NAMALWA (cell line): ENCODE measurements at regions not wholly inside any gene's neighbourhood (a gene's known extent, or its start where the extent isn't known, plus 50 kb on each side); places are given as distances from the start of the nearest gene placed in this dataset.
"Not testable (repeated sequence)": the region's sequence is repeated elsewhere in the genome, so short reads cannot be mapped to it uniquely, and the experiment has no call there.

ENCODE experiments used
- DNase-seq: peaks from one replicate; pipeline ENCODE4 v3.0.0-alpha.2; 2015; ENCODE audit warnings: low spot score

DNA sequence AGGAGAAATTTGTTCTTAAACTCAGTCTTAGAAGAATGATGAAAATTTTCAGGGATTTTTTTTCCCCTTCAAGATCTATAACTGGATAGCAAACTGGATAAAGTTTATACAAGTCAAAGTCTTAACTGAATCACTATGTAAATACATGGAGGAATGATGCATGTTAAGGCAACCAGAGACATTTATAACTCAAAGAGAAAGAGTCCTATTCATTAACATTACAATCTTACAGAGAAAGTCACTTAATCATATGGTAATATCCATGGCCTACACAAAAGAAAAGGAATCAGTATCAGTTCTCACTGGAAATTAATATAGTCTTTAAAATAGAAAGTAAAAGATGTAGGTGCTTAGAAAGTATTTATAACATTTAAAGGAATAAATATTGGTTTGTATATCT is 869.1 kb downstream of the TBL1XR1 start:
- no peak for DNase-seq

DNA sequence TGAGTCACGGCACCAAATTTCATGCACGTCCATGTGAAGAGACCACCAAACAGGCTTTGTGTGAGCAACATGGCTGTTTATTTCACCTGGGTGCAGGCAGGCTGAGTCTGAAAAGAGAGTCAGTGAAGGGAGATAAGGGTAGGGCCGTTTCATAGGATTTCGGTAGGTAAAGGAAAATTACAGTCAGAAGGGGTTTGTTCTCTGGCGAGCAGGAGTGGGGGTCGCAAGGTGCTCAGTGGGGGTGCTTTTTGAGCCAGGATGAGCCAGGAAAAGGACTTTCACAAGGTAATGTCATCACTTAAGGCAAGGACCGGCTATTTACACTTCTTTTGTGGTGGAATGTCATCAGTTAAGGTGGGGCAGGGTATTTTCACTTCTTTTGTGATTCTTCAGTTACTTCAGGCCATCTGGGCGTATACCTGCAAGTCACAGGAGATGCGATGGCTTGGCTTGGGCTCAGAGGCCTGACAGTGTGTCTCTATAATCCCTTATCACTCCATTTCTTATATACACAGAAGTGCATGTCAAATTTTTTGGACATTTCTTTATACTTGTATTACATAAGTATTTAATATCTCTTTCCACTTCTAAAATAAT is 870.3 kb downstream of the TBL1XR1 start:
- DNase-seq, result not testable (repeated sequence)

- not testable (repeated sequence) for DNase-seq
These were observed 875.8 kb downstream of the TBL1XR1 start for GRCh38 chr3:176321532-176321931.

GRCh38 chr3:176321099-176321498 is 876.2 kb downstream of the TBL1XR1 start:
- no peak for DNase-seq

GRCh38 chr3:176313426-176313825 is 883.9 kb downstream of the TBL1XR1 start:
- no peak for DNase-seq

- DNase-seq, result no peak
These were observed 886.6 kb downstream of the TBL1XR1 start for GRCh38 chr3:176310641-176311040.

DNA sequence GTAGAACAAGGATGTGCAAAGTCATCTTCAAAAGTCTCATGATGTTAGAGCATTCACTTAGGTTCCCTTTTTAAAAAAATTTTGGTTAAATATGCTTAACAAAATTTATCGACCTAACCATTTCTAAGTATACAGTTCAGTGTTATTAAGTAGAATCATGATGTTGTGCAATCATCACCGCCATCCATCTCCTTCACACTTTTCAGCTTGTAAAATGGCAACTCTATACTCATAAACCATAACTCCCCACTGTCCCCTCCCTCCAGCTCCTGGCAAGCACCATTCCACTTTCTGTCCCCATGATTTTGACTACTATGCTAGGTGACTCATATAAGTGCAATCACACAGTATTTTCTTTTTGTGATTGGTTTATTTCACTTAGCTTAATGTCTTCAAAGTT is 895.0 kb downstream of the TBL1XR1 start:
- no peak for DNase-seq

GRCh38 chr3:176296066-176296597 is 901.1 kb downstream of the TBL1XR1 start:
- no peak for DNase-seq

GRCh38 chr3:176293276-176293675 is 904.0 kb downstream of the TBL1XR1 start:
- no peak for DNase-seq

DNA sequence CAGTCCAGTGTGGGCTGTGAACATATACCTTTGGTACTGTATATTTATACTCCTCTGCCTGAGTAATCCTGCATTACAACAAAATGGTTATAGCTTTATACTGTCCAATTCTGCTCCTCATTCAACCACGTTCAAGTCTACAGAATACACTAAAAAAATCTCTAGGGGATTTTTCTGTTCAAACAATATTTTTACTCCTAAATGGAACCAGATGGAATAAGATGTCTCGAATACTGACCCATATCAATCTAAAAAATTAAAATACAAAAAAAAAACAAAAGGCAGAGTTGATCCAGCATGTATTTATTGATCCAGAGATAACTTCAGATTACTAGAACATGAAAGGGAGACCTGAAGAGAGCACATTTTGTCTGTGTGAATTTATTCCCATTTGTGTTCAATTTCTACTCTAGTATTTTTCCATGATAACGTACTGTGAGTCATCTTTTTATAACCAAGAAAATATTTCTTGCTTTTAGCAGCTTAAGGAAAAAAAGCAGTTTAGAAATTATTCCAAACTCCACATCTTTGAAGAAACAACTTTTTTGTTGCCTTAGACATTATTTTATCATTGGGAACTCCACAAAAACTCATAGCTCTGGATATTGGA is 910.7 kb downstream of the TBL1XR1 start:
- no peak for DNase-seq

DNA sequence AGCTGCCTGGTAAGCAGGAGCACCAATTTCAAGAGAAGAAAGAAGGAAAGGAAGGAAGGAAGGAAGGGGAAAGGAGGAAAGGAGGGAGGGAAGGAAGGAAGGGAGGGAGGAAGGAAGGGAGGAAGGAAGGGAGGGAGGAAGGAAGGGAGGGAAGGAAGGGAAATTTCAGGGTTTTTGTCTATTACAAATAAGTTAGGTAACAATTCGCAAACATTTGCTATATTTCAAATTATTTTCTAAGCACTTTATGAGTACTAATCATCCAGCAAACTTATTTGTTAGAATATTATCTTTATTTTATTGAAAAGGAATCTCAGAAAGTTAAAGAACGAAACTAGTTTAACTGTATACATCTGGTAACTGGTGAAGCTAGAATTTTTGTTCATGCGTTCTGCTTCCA is 921.7 kb downstream of the TBL1XR1 start:
- no peak for DNase-seq

DNA sequence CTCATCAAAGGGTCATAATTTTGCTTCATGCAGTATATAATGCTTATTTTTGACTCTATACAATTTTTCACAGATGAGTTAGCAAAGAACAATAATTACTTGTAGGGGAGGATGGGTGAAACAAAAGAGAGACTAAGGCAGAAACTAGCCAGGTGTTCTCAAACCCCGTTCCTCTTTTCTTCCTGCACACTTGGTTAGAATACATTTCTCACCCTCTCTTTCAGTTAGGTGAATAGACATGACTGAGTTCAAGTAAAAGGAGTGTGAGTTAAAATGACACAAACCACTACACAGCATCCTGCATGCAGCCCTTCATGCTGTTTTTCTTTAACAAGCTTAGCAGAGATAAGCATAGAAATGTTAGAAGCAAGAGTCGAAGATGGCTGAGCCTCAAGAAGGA is 922.2 kb downstream of the TBL1XR1 start:
- no peak for DNase-seq

GRCh38 chr3:176274161-176274560 is 923.1 kb downstream of the TBL1XR1 start:
- no peak for DNase-seq

GRCh38 chr3:176262071-176262470 is 935.2 kb downstream of the TBL1XR1 start:
- DNase-seq, result no peak

- no peak for DNase-seq
These were observed 950.1 kb downstream of the TBL1XR1 start for GRCh38 chr3:176247191-176247590.

- DNase-seq, result no peak
These were observed 977.3 kb downstream of the TBL1XR1 start for GRCh38 chr3:176219970-176220369.

- no peak for DNase-seq
These were observed 982.5 kb downstream of the TBL1XR1 start for GRCh38 chr3:176214758-176215157.

DNA sequence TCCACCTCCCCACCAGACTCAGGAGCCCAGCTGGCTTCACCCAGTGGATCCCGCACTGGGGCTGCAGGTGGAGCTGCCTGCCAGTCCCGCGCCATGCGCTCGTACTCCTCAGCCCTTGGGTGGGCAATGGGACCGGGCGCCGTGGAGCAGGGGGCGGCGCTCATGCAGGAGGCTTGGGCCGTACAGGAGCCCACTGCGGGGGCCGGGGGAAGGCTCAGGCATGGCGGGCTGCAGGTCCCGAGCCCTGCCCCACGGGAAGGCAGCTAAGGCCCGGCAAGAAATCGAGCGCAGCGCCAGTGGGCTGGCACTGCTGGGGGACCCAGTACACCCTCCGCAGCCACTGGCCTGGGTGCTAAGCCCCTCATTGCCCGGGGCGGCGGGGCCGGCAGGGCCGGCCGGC is 984.0 kb downstream of the TBL1XR1 start:
- DNase-seq, result not testable (repeated sequence)

- DNase-seq, result no peak
These were observed 988.4 kb downstream of the TBL1XR1 start for GRCh38 chr3:176208915-176209314.

DNA sequence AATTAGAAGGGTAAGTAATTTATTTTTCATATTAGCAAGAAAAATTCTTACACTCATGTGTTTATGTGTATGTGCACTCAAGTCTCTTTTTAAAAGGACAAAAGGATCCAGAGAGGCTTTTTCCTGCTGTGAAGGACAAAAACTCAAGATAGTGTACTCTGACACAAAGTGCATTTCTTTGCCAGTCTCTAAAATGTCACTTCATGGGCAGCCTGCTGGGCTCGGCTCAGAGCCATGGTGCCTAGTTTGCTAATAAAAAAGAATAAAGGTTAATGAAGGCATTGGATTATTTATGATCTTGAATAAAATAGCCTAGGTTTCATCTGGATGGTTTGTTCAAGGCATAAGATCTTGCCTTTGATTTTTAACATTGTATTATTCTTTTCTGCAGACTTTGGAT is 989.0 kb downstream of the TBL1XR1 start:
- DNase-seq, result no peak

GRCh38 chr3:176206809-176207208 is 990.5 kb downstream of the TBL1XR1 start:
- no peak for DNase-seq

DNA sequence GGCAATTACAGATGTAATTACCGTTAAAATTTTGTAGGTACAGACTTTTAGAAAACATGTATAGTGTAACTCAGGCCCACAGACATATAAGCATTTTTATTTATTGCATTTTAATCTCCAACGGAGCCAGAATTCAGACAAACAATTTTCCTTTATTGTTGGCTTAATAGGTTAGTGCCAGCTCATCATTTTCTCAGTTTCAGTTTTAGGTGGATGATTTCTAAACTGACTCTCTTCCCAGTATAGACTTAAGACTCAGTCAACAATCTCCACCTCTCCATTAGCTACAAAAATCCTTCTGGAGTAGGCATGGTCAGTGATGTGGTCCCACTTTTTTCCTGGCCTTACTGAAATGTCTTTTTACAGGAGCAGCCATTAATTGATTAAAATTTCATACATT is 994.6 kb downstream of the TBL1XR1 start:
- DNase-seq, result no peak

DNA sequence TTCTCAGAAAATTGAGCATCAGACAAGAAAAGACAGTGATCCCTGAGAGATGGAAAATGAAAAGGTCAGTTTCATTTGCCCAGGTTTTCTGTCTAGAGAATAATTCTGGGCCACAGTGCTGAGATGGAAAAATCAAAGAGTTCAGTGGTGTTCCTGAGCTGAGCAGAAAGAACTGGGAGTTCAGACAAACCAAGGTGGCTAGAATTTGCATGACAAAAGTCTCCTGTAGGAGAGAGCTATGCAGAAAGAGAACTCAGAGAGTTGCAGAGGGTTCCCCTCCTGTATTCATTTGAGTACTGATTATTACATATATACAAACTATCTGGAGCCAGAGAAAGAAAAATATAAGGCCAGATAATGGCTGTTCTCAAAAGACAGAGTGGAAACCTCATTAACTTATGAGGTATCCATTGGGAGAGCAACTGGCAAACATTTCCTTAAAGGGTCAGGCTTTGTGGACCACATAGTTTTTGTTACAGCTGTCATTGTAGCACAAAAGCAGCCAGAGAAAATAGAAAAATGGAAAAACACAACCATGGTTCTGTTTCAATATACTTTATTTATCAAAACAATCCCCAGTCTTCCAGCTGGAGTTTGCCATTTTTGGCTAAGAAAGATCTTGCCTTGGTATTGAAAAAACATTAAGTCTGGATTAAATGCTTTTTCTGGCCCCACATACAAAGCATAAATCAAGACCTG is 1004.1 kb downstream of the TBL1XR1 start:
- no peak for DNase-seq
